HG03442 (cell line): ENCODE measurements at regions not wholly inside any gene's neighbourhood (a gene's known extent, or its start where the extent isn't known, plus 50 kb on each side); places are given as distances from the start of the nearest gene placed in this dataset.
"Not testable (repeated sequence)": the region's sequence is repeated elsewhere in the genome, so short reads cannot be mapped to it uniquely, and the experiment has no call there.

Experiments
- ATAC-seq: cut with Tn5 transposase; IDR thresholded peaks from one replicate; pipeline ENCODE4 v1.9.1; 2021; ENCODE audit warnings: mild to moderate bottlenecking, moderate library complexity; ENCODE audit not compliant: unreplicated experiment

DNA sequence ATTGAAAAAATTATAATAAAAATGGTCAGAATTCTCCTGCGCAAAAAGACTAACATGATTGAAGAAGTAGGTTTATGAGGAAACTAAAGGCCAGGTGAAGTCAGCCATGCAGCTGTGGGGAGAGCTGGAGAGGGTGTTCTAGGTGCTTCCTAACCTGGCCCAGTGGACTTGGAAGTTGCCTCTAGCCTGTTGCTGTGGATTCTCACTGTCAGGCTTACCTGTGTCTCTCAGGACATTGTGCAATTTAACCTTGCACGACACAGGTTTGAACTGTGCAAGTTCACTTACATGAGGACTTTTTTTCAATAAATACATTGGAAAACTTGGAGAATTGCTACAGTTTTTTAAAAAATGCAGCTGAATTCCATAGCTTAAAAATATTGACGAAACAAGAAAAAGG is 266.4 kb downstream of the CXCL12 start:
- no peak for ATAC-seq

DNA sequence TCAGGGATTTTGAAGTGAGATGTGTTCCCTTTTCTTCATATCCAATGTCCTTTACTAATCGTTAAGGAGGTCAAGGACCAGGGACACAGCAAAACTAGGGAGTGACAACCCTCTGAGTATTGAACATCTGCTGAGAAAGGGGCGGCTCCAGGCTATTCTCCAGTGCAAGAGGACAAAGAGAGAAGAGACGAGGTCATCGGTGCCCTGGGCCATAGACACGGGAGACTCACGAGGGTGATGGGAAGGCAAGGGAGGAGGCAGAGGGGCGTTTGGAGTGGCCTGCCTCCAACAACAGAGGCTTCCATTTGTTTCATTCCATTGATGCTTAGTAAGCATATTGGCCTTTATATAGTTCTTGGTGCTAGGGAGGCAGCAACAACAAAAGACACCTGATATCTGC is 268.4 kb downstream of the CXCL12 start:
- ATAC-seq, result no peak

DNA sequence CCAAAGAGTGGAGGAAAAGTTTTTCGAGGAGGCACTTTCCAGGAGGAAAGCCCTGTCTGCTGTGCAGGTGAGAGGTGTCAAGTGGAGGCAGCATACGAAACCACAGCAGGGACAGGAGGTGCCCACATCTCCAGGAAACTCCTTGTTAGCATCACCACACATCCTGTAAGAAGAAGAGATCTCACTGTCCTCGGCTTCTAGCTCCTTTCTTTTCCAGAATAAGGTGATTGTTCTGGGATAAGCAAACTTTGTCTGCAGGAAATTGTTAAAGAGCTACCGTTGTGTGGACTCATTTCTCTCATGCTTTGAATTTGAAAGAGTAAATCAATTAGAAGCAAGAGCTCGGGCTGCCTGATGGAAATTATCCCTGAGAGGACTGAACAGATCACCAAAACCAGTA is 269.4 kb downstream of the CXCL12 start:
- ATAC-seq, result no peak

DNA sequence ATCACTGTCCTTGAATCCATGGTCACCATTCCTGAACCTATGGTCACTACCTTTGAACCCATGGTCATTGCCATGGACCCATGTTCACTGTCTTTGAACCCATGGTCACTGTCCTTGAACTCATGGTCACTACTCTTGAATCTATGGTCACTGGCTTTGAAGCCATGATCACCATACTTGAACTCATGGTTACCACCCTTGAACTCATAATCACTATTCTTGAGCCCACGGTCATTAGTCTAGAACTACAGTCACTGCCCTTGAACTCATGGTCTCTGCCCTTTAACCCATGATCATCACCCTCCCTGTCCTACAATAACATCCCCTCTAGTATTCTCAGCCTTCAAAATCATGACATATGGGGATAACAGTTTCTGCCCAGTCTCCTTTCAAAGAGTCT is 270.5 kb downstream of the CXCL12 start:
- no peak for ATAC-seq

DNA sequence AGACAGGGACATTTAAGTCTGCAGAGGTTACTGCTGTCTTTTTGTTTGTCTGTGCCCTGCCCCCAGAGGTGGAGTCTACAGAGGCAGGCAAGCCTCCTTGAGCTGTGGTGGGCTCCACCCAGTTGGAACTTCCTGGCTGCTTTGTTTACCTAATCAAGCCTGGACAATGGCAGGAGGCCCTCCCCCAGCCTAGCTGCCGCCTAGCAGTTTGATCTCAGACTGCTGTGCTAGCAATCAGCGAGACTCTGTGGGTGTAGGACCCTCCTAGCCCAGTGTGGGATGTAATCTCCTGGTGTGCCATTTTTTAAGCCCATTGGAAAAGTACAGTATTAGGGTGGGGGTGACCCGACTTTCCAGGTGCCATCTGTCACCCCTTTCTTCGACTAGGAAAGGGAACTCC is 272.6 kb downstream of the CXCL12 start:
- ATAC-seq, result not testable (repeated sequence)

DNA sequence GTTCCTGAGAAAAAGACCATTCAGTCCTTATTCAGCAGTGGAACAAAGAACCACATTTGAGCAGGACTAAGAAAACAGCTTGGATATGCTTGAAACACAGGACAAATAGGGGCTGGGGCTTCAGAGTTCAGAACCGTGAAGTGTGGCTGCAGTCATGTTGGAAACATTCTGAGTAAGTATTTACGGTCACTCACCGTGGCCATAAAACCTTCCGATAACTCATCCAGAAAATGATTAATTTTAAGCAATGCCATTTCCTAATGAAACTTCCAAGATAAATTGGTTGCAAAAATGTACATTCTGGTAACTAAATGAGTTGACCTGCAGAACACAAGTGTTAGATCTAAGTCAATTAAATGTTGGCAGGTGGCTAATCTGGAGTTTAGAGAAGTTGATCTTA is 279.2 kb downstream of the CXCL12 start:
- ATAC-seq, result no peak

DNA sequence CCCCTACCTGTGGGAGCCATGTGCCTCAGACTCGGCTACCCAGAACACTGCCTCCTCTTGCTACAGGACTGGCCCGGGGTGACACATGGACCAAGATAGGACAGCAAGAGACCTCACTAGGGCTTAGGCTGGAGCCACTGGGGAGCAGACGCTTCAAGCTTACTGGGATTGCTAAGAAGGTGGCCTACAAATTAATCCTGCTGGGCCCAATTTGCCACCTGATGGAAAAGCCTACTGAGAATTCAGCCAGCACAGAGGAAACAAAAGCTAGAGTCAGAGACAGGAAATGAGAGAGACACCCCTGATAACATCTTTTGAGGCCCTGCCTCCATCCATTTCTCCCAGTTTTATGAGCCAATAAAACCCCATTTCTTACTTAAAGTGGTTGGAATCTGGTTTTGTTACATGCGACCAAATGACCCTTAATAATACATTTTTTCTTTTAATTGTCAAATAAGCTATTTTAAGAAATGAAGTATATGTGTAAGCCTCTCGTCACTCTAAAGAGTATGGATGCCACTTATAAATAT is 282.1 kb downstream of the CXCL12 start:
- ATAC-seq, result no peak

DNA sequence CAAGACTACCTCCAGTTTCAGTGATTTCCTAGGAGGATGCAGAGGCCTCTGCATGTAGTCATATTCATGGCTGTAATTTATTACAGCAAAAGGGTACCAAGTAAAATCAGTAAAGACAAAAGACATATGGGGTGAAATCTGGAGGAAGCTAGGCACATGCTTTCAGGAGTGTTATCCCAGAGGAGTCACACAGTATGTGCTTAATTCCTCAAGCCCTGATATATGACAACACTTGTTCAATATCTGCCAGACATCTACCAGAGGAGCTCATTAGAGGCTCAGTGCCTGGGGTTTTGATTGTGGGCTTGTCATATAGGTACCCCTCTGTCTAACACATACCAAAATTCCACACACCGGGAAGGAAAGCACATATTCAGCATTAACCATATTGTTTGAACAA is 283.8 kb downstream of the CXCL12 start:
- no peak for ATAC-seq

DNA sequence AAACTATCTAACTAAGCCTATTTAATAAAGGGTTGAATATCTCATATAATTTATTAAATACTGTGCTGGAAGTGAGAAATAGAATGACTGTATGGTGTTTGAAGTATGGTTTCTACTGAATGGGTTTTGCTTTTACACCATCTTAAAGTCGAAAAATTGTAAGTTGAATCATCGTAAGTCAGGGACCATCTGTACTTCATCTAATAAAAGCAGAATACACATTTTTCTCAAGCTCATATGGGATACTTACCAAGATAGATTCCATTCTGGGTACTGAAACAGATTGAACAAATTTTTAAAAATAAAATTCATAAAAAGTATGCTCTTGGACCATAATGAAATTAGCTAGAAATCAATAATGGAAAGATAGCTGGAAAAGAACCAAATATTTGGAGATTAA is 285.4 kb downstream of the CXCL12 start:
- ATAC-seq, result no peak

DNA sequence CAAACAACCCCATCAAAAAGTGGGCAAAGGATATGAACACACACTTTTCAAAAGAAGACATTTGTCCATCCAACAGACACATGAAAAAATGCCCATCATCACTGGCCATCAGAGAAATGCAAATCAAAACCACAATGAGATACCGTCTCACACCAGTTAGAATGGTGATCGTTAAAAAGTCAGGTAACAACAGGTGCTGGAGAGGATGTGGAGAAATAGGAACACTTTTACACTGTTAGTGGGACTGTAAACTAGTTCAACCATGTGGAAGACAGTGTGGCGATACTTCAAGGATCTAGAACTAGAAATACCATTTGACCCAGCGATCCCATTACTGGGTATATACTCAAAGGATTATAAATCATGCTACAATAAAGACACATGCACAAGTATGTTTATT is 288.7 kb downstream of the CXCL12 start:
- not testable (repeated sequence) for ATAC-seq

DNA sequence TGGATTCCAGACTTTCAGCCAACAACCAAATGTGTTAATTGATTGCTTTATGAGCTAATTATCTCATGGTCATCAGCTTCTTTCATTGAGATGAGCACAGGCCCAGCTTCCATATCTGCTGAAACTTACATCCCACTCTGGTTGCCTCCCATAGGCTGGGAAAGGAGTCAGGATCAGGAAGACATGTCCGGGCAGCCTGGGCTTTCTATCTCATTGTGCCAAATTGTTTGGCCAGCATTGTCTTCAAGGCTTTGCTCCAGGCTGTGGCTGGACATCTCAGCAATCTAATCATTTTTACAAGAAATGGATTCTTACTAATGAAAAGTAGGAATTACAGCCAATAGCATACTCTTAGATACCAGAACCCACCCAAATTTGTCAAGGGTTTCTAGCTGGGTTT is 295.2 kb downstream of the CXCL12 start:
- no peak for ATAC-seq

DNA sequence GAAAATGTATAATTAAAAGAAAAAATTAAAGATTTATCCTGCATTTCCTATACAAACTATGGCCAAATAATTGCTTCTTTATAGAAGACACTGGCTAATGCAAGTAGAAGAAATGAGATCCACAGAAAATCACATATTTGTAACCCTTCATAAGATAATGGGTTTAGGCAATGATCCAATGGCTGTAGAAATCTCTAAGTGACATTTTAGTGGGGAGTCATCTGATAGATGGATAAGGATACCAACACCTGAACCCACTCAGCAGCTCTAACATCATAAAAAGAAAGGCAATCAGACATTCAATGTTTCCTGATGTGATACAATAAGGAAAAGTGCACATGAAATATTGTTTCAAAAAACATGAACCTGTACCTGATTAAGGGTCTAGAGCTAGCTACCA is 297.5 kb downstream of the CXCL12 start:
- ATAC-seq, result no peak

DNA sequence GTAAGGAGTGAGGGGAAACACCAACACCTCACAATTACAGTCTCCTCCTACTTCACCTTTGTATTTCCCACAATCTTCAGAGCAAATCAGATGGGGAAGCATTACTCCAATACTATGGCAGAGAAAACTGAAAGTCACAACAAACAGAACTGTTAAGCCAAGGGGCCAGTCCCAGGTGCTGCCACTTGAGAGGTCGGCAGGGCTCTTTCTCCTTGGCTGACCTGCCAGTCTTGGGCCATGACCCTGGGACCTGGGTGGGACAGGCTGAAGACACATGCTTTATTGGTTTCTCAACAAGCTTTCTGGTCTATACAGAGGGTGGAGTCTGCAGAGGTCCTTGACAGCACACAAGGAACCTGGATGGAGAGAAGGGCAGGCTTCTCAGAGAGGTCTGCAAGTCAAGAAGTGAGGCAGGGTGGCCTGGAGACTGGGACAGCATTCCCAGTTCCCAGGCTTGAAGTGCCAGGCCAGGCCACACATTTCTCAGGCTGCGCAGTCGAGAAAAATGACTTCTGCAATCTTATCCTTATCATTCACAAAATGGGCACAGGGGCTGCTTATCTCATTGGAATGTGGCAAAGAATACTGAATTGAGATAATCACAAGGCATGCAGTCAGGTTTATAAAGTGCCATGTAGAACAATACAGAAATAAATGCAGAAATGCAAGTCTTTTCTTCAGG is 301.0 kb downstream of the CXCL12 start:
- no peak for ATAC-seq

DNA sequence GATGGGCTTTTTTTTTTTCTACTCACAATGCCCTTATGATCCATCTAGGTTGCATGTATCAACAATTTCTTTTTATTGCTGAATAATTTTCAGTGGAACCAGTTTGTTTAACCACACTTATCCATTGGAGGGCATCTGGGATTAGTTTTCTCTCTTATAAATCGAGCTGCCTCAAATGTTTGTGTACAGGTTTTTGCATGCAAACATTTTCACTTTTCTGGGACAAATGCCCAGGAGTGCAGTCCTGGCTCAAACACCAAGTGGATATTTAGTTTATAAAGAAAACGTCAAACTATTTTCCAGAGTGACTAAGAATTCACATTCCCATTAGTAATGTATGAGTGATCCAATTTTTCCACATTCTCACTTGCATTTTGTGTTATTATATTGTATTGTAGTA is 313.4 kb downstream of the CXCL12 start:
- ATAC-seq, result no peak

DNA sequence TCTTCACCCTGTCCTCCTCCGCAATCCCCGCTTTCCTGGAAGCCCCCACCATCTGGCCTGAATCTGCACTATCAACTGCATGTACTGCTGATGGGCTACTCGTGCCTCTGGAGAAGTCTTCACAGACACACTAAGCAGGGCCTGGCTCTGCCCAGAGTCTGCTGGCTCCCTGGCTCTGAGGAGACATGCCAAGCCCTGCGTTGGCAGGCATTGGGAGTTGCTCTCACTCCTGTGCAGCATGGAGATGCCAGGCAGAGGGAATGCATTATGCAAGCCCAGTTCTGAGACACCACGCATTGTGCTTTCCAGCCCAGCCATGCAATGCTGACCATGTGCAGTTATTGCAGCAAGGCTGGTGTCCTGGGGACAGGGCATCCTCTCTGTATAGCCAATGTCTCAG is 314.6 kb downstream of the CXCL12 start:
- no peak for ATAC-seq

DNA sequence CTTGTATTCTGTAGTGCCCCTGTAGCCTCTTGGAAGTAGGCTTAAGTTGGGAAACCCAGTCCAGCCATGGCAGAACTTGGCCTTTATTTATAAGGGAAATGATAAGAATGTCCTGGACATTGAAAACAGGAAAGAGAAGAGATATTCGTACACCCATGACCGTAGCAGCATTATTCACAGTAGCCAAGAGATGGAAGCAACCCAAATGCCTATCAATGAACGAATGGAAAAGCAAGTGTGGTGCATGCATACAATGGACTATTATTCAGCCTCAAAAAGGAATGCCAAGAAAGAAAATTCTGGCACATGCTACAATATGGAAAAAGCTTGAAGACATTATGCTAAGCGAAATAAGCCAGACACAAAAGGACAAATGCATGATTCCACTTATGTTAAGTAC is 315.3 kb downstream of the CXCL12 start:
- ATAC-seq, result no peak

DNA sequence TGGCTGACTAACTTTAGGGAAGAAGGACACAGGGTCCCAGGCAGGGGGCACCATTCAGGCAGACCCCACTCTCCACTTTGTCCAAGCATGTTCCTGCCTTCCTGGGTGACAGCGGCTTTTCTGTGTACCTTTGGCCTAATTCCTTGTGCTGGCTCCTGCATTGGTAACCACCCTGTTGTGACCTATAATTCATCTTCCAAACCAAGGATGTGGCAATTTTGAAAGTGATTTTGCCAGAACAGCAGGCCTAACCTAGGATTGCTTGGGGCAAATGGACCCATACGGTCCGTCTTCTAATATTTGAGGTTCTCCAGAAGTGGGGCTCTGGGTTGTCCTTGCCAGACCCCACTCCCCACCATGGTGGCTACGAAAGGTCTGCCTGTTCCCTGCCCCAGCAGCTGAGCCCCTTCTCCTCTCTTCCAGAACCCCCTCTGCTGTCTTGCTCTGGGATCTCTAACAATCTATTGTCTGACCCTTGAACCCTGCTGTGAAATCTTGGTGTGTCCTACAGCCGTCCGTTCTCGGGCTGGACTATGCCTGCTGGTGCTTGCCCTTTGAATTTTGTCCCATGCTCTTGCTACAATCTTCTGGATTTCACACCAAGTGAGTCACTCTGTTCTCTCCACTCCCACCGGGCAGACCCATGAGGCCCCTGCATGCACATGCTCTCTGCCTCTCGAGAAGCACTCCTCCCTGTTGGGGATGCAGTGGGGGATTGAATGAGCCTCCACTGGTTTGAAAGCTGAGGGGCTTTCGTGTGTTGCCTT is 316.0 kb downstream of the CXCL12 start:
- ATAC-seq, result no peak

DNA sequence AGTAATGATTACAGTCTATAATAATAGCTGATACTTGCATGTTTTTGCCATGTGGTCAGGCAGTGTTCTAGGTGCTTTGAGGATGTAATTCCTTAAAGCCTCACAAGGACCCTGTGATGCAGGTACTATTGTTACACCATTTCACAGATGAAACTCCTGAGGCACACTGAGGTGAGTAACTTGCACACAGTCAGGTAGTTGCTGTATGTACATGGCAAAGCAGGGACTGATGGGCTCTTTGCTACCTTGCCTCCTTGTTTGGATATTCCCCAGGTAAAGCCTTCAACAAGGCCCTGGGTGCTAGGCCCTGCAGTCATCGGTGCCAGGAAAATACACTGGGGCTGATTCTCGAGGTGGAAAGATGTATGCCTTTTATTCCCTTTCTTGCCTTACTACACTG is 317.5 kb downstream of the CXCL12 start:
- ATAC-seq, result no peak

DNA sequence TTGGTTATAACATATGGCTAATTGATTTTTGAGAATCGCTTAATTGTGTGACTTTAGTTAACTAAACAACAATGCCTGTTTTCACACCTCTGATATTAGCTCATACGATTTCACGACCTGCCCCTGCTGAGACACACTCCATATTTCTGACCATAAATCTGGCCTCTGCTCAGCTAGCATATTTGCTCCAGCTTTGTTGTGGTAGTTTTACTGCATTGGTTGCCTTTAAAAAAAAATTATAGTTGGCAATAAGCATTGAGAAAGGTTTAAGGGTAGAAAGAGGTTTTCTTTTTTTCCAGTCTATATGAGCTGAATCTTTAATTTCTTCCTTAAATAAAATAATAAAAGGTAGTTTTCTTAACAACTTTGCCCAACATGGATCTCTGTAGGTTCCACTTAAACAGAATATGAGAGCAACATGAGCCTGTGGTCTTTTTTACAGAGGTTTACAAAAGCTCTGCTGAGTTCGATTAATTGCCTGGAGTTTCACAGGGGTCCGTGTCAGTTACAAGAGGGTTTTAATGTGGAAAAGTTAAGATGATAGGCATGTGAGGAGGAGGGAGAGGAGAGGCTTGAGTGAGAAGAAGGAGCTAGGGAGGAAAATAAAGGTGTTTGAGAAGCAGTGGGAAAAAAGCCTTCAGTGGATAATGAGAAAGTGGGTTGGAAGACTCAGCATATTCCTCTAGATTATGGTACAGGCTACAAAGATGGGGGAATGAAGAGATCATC is 318.2 kb downstream of the CXCL12 start:
- no peak for ATAC-seq

DNA sequence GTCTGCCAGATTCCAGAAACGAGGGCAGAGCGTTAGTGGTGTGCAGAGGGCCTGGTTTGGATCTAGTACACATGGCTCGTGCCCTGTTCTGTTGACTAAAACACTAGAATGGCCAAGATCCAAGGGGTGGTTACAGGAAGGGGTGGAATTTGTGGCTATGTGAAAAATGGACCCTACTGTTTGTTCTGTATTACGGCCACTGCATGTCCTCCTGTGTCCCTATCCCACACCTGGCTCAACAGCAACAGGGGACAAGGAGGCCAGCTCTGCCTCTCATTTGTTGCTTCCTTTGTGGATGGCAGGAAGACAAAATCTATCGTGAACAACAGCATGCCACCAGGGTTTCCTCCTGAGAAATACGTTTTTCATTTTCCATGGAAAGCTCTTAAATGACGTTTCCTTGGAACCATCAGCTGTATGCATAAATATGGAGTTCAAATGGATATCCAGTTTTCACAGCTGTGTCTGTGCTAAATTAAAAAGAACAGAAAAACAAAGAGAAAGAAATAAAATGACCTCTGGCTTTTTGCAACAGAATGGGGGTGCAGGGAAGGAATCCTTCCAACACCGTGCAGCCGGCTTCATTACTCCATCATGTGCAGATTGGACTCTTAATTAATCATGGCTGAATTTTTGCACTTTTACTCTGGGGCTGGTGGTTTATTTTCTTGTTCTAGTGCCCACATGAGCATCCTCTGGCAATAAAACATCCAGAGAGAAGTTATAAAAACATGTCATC is 318.9 kb downstream of the CXCL12 start:
- ATAC-seq, result no peak
